DND-41 (cell line): ENCODE measurements at regions not wholly inside any gene's neighbourhood (a gene's known extent, or its start where the extent isn't known, plus 50 kb on each side); places are given as distances from the start of the nearest gene placed in this dataset.

ENCODE experiments used
- ATAC-seq: fragments of 200-7000 bp; cut with Tn5 transposase; 3 replicates; pipeline ENCODE4 v1.9.1; 2021; ENCODE audit warnings: low read depth; ENCODE audit not compliant: insufficient read depth
- DNase-seq: peaks from one replicate; pipeline ENCODE4 v3.0.0-alpha.2; 2020
- H2AFZ ChIP-seq: 2 replicates; pipeline ENCODE4 v1.6.0; 2012; ENCODE audit warnings: low read depth, low read length
- H3K27ac ChIP-seq: 2 replicates; pipeline ENCODE4 v1.5.1; 2012; ENCODE audit warnings: low read length, inconsistent platforms
- H3K27me3 ChIP-seq: fragments of 200-600 bp; sonication (generic); 2 replicates; pipeline ENCODE4 v1.6.0; 2012; ENCODE audit warnings: low read length, mild to moderate bottlenecking, inconsistent platforms; ENCODE audit not compliant: insufficient read depth, poor library complexity
- H3K36me3 ChIP-seq: 2 replicates; pipeline ENCODE4 v1.5.1; 2012; ENCODE audit warnings: low read length, inconsistent platforms; ENCODE audit not compliant: insufficient read depth
- H3K4me1 ChIP-seq: 2 replicates; pipeline ENCODE4 v1.5.1; 2012; ENCODE audit warnings: mild to moderate bottlenecking, low read length; ENCODE audit not compliant: insufficient read depth
- H3K4me2 ChIP-seq: 2 replicates; pipeline ENCODE4 v1.6.0; 2012; ENCODE audit warnings: mild to moderate bottlenecking, moderate library complexity, low read length, inconsistent platforms; ENCODE audit not compliant: insufficient read depth
- H3K4me3 ChIP-seq, 2 experiments: fragments of 200-600 bp in 1 of 2; shearing (Covaris generic) in 1 of 2; 2 replicates each; pipeline ENCODE4 v1.5.1; 2012 to 2016; ENCODE audit warnings: inconsistent platforms in 2 of 2, low read length in 2 of 2, mild to moderate bottlenecking in 2 of 2, low read depth in 1 of 2, moderate library complexity in 1 of 2
- H3K79me2 ChIP-seq: 2 replicates; pipeline ENCODE4 v1.6.0; 2012; ENCODE audit warnings: low read length, inconsistent platforms; ENCODE audit not compliant: insufficient read depth
- H3K9ac ChIP-seq: 2 replicates; pipeline ENCODE4 v1.6.0; 2012; ENCODE audit warnings: low read depth, mild to moderate bottlenecking, inconsistent platforms, low read length, moderate library complexity
- H3K9me3 ChIP-seq: 2 replicates; pipeline ENCODE4 v1.5.1; 2012; ENCODE audit warnings: low read length, moderate library complexity, mild to moderate bottlenecking, inconsistent platforms; ENCODE audit not compliant: insufficient read depth, severe bottlenecking
- H4K20me1 ChIP-seq: 2 replicates; pipeline ENCODE4 v1.6.0; 2012; ENCODE audit warnings: low read length; ENCODE audit not compliant: insufficient read depth
- CTCF ChIP-seq: IDR thresholded peaks from 2 replicates; pipeline ENCODE4 v1.5.1; 2012; ENCODE audit warnings: borderline replicate concordance, low read length, moderate library complexity, mild to moderate bottlenecking; ENCODE audit not compliant: poor library complexity, severe bottlenecking; ENCODE audit errors: extremely low read depth
- EZH2 ChIP-seq: IDR thresholded peaks from 3 replicates; pipeline ENCODE4 v1.6.1; 2012; ENCODE audit warnings: borderline replicate concordance, low read depth, mild to moderate bottlenecking, moderate library complexity, low read length, inconsistent platforms; ENCODE audit not compliant: severe bottlenecking

DNA sequence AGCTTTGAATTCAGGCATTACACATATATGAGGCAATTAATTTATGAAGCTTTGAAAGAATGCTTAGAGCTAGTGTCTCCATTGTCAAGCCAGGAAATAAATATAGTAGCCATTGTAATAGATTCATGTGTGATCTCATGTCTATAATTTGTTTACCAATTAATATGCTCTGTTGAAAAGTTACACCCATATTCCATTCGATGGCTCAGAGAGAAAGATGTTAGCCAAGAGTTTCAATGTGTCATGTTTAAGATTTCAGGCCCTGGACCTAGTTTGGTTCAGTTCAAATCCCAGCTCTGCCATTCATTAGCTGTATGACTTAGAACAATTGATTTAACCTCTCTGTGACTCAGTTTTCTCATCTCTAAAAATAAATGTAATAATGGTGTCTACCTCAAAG lies 263.3 kb downstream of the SNCA start:
- Histone ChIP-seq H4K20me1 (no peaks in the 10 kb centered on the region), H3K27ac (no peak overlapping the region), H3K4me2 (no peak overlapping the region), H3K9ac (no peak overlapping the region), H3K4me3 (no peak overlapping the region), H2AFZ (no peak overlapping the region), H3K27me3 (no peaks in the 10 kb centered on the region), H3K9me3 (no peaks in the 10 kb centered on the region), H3K36me3 (no peaks in the 10 kb centered on the region), H3K79me2 (no peaks in the 10 kb centered on the region), H3K4me1 (no peaks in the 10 kb centered on the region)
- TF ChIP-seq EZH2 (no peak), CTCF (no peak)
- ATAC-seq (no peak), DNase-seq (no peak)

- H3K4me2 ChIP-seq = no peak overlapping the region
- H3K9me3 ChIP-seq = no peaks in the 10 kb centered on the region
- ATAC-seq (no peak), DNase-seq (no peak)
- no peaks in the 10 kb centered on the region for H3K27me3 ChIP-seq
- no peak overlapping the region for H2AFZ ChIP-seq
- no peaks in the 10 kb centered on the region for H3K79me2 ChIP-seq
- no peak overlapping the region for H3K9ac ChIP-seq
- no peaks in the 10 kb centered on the region for H3K36me3 ChIP-seq
- no peak overlapping the region for H3K27ac ChIP-seq
- H3K4me3 ChIP-seq = no peak overlapping the region
- no peaks in the 10 kb centered on the region for H3K4me1 ChIP-seq
- no peaks in the 10 kb centered on the region for H4K20me1 ChIP-seq
- TF ChIP-seq CTCF (no peak), EZH2 (no peak)
Observed at GRCh38 chr4:89572224-89572858, 264.6 kb downstream of the SNCA start.

DNA sequence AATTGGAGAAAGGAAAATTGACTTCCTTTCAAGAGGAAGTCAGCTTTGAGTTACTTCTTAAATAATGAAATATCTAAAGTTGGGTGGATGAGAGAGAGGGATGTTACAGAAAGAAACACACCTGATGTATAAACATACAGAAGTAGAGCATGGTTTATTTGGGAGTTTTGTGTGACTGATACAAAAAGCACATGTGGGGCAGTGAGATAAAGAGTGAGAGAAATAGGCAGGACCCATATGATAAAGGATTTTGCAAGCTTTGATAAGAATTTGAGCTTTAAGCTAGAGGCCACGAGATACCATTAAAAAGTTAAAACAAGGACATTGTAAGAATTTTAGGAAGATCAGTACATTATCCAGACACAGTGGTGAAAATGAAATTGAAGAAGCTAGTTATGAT lies 263.3 kb upstream of the GPRIN3 start:
- no peak for ATAC-seq
- Histone ChIP-seq H2AFZ (no peak overlapping the region), H3K4me2 (no peak overlapping the region), H3K27ac (no peak overlapping the region), H3K9ac (no peak overlapping the region), H3K4me3 (no peak overlapping the region), H3K79me2 (no peaks in the 10 kb centered on the region), H3K27me3 (no peaks in the 10 kb centered on the region), H4K20me1 (no peaks in the 10 kb centered on the region), H3K9me3 (no peaks in the 10 kb centered on the region), H3K36me3 (no peaks in the 10 kb centered on the region), H3K4me1 (no peaks in the 10 kb centered on the region)
- no peak for DNase-seq
- no peak for TF ChIP-seq CTCF

DNA sequence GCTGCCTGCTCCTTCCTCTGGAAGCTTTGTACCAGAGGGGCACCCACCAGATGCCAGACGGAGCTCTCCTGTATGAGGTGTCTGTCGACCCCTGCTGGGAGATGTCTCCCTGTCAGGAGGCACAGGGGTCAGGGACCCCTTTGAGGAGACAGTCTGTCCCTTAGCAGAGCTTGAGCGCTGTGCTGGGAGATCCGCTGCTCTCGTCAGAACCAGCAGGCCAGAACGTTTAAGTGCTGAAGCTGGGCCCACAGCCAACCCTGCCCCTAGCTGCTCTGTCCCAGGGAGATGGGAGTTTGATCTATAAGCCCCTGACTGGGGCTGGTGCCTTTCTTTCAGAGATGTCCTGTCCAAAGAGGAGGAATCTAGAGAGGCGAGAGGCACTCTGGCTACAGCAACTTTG lies 260.3 kb upstream of the GPRIN3 start:
- H3K4me3 ChIP-seq = no peak overlapping the region
- TF ChIP-seq EZH2 (no peak), CTCF (no peak)
- H3K9ac ChIP-seq = no peak overlapping the region
- no peaks in the 10 kb centered on the region for H3K79me2 ChIP-seq
- ATAC-seq = no peak
- H3K4me2 ChIP-seq = no peak overlapping the region
- no peaks in the 10 kb centered on the region for H3K27me3 ChIP-seq
- no peak overlapping the region for H3K27ac ChIP-seq
- H3K9me3 ChIP-seq = no peaks in the 10 kb centered on the region
- H2AFZ ChIP-seq = no peak overlapping the region
- no peaks in the 10 kb centered on the region for H3K36me3 ChIP-seq
- H4K20me1 ChIP-seq = no peaks in the 10 kb centered on the region
- no peak for DNase-seq
- H3K4me1 ChIP-seq = no peaks in the 10 kb centered on the region
